Left lung (tissue), 4 donors: ENCODE measurements at regions not wholly inside any gene's neighbourhood (a gene's known extent, or its start where the extent isn't known, plus 50 kb on each side); places are given as distances from the start of the nearest gene placed in this dataset.

Source experiments
- ATAC-seq: fragments of 200-7000 bp; cut with Tn5 transposase; one replicate; pipeline ENCODE4 v1.9.1; 2020; ENCODE audit warnings: moderate library complexity
- DNase-seq, 4 donors: peaks; one replicate each; pipeline ENCODE4 v3.0.0-alpha.2; 2013 to 2020
- H3K27ac ChIP-seq, 2 donors: fragments of 200-600 bp; sonication (generic) in 1 of 2; one replicate each; pipeline versions ENCODE4 v1.5.0 to v1.8.0; 2020 to 2021
- H3K27me3 ChIP-seq, 2 donors: fragments of 200-600 bp; sonication (generic) in 1 of 2; one replicate each; pipeline versions ENCODE4 v1.5.0 to v1.8.0; 2020 to 2021
- H3K36me3 ChIP-seq, 2 donors: fragments of 200-600 bp; sonication (generic) in 1 of 2; one replicate each; pipeline versions ENCODE4 v1.5.0 to v1.8.0; 2020 to 2021
- H3K4me1 ChIP-seq, 2 donors: fragments of 200-600 bp; one replicate each; pipeline ENCODE4 v1.8.0; 2021
- H3K4me3 ChIP-seq, 2 donors: fragments of 200-600 bp; sonication (generic) in 1 of 2; one replicate each; pipeline versions ENCODE4 v1.5.0 to v1.8.0; 2020 to 2021; ENCODE audit warnings: mild to moderate bottlenecking in 1 of 2
- H3K9me3 ChIP-seq, 2 donors: fragments of 200-600 bp; sonication (generic) in 1 of 2; one replicate each; pipeline versions ENCODE4 v1.5.0 to v1.8.0; 2020 to 2021
- intact Hi-C, 2 donors: fragments of 100-400 bp; cut with DNase I; formaldehyde crosslinking; loops; one replicate each; pipeline versions ENCODE4 v1.11.2 to v1.14.2; 2022
- TF ChIP-seq, protein P1 (sequence below), 2 donors: fragments of 200-600 bp; sonication (generic) in 1 of 2; IDR thresholded peaks; one replicate each; pipeline versions ENCODE4 v1.5.0 to v1.8.0; 2021; ENCODE audit warnings: antibody characterized with exemption in 2 of 2
- donor health status: DM: no; HTN: yes; CAD: no.
- donor health status: DM: no; HTN: no; CAD: no.

DNA sequence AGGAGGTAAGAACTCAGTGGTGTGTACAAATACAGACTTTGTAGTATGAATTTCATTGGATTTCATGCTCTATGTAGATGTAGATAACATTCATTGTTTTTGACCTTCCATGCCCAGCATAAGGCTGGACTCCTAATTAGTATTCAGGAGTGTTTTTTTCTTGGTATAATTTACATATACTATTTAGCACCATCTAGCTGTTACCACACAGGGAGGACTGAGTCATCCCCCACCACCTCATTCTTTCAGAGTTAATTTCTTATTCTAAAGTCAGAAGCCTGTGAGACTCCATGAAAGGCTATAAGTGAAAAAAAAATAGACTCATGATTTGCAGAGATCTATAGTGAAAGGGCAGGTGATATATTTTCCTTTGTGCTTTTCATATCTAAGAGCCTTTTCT lies 555.0 kb downstream of the PRR16 start:
- no peak overlapping the region for H3K4me3 ChIP-seq
- H3K27me3 ChIP-seq: no peaks in the 10 kb centered on the region
- DNase-seq (no peak), ATAC-seq (no peak)
- TF ChIP-seq, protein P1, sequence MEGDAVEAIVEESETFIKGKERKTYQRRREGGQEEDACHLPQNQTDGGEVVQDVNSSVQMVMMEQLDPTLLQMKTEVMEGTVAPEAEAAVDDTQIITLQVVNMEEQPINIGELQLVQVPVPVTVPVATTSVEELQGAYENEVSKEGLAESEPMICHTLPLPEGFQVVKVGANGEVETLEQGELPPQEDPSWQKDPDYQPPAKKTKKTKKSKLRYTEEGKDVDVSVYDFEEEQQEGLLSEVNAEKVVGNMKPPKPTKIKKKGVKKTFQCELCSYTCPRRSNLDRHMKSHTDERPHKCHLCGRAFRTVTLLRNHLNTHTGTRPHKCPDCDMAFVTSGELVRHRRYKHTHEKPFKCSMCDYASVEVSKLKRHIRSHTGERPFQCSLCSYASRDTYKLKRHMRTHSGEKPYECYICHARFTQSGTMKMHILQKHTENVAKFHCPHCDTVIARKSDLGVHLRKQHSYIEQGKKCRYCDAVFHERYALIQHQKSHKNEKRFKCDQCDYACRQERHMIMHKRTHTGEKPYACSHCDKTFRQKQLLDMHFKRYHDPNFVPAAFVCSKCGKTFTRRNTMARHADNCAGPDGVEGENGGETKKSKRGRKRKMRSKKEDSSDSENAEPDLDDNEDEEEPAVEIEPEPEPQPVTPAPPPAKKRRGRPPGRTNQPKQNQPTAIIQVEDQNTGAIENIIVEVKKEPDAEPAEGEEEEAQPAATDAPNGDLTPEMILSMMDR (IDR thresholded peaks at IDR 0.05): no peak
- intact Hi-C loops: no loop called here
- no peaks in the 10 kb centered on the region for H3K36me3 ChIP-seq
- H3K27ac ChIP-seq: no peak overlapping the region
- H3K4me1 ChIP-seq: no peaks in the 10 kb centered on the region
- no peaks in the 10 kb centered on the region for H3K9me3 ChIP-seq

DNA sequence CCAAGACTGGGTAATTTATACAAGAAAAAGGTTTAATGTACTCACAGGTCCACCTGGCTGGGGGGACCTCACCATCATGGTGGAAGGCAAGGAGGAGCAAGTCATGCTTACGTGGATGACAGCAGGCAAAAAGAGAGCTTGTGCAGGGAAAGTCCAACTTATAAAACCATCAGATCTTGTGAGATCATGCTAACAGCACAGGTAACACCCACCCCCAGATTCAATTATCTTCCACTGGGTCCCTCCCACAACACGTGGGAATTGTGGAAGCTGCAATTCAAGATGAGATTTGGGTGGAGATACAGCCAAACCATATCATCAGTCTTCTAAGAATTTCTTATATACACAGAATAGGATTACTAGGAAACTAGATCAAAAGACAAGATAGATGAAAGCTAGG lies 555.6 kb downstream of the PRR16 start:
- H3K9me3 ChIP-seq: no peaks in the 10 kb centered on the region
- no peak for DNase-seq
- H3K27me3 ChIP-seq: no peaks in the 10 kb centered on the region
- intact Hi-C loops: no loop called here
- no peaks in the 10 kb centered on the region for H3K36me3 ChIP-seq
- no peak overlapping the region for H3K4me3 ChIP-seq
- H3K27ac ChIP-seq: no peak overlapping the region
- no peaks in the 10 kb centered on the region for H3K4me1 ChIP-seq
- TF ChIP-seq, protein P1 (IDR thresholded peaks at IDR 0.05): no peak
- no peak for ATAC-seq

DNA sequence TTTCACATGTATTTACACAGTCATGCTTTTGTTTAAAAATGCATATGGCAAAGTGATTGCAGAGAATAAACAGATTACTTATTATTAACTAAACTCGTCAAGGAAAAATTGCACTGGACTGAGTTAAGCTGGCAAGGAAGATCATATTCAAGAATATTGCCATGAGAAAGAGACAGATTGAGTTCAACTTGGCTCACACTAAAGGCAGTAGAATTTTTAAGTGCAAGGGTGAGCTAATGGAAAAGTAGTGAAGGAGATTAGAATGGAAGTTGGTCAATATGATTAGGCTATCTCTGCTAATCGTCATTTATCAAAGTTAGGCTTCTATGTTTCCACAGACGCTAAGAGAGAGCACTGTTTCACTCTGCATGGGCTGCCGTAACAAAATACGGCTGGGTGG lies 557.6 kb downstream of the PRR16 start:
- H3K27me3 ChIP-seq: no peaks in the 10 kb centered on the region
- H3K4me1 ChIP-seq: no peaks in the 10 kb centered on the region
- no peaks in the 10 kb centered on the region for H3K36me3 ChIP-seq
- intact Hi-C loops: no loop called here
- H3K27ac ChIP-seq: no peak overlapping the region
- no peaks in the 10 kb centered on the region for H3K9me3 ChIP-seq
- TF ChIP-seq, protein P1 (IDR thresholded peaks at IDR 0.05): no peak
- DNase-seq: peak in 2 of 4 donors; percentile 58 to 70
- no peak overlapping the region for H3K4me3 ChIP-seq
- ATAC-seq: no peak

- no peaks in the 10 kb centered on the region for H3K9me3 ChIP-seq
- no peak overlapping the region for H3K4me3 ChIP-seq
- H3K27me3 ChIP-seq: no peaks in the 10 kb centered on the region
- ATAC-seq (no peak), DNase-seq (no peak)
- no peak overlapping the region for H3K27ac ChIP-seq
- H3K4me1 ChIP-seq: no peaks in the 10 kb centered on the region
- TF ChIP-seq, protein P1 (IDR thresholded peaks at IDR 0.05): no peak
- no peaks in the 10 kb centered on the region for H3K36me3 ChIP-seq
- intact Hi-C loops: no loop called here
Measured at GRCh38 chr5:121024416-121025311, 560.6 kb downstream of the PRR16 start.

GRCh38 chr5:121025671-121026070 lies 561.6 kb downstream of the PRR16 start:
- no peaks in the 10 kb centered on the region for H3K4me1 ChIP-seq
- no peaks in the 10 kb centered on the region for H3K9me3 ChIP-seq
- DNase-seq (no peak), ATAC-seq (no peak)
- no peaks in the 10 kb centered on the region for H3K36me3 ChIP-seq
- TF ChIP-seq, protein P1 (IDR thresholded peaks at IDR 0.05): no peak
- intact Hi-C loops: no loop called here
- no peak overlapping the region for H3K4me3 ChIP-seq
- H3K27me3 ChIP-seq: no peaks in the 10 kb centered on the region
- no peak overlapping the region for H3K27ac ChIP-seq
